ENCODE measurements at regions not wholly inside any gene's neighbourhood (a gene's known extent, or its start where the extent isn't known, plus 50 kb on each side); places are given as distances from the start of the nearest gene placed in this dataset.
"Not testable (repeated sequence)": the region's sequence is repeated elsewhere in the genome, so short reads cannot be mapped to it uniquely, and the experiment has no call there.

DNA sequence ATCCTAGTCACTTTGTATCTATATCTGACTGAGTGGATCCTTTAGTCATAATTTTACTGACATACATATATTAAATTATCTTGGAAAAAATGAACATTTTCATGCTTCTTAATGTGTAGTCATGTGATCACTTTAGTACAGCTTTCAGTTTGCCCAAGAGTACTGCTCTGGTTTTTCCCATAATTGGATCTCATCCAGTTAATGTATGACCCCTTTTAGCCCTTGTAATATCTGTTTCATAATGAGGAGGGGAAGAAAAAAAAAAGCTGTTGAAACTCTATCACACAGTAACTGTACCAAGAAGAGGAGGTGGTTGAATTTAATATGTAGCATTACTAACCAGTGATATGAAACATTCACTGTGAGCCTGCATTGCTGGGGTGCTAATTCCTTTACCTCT lies 328.7 kb downstream of the PTPRC start:
- no peak for DNase-seq

DNA sequence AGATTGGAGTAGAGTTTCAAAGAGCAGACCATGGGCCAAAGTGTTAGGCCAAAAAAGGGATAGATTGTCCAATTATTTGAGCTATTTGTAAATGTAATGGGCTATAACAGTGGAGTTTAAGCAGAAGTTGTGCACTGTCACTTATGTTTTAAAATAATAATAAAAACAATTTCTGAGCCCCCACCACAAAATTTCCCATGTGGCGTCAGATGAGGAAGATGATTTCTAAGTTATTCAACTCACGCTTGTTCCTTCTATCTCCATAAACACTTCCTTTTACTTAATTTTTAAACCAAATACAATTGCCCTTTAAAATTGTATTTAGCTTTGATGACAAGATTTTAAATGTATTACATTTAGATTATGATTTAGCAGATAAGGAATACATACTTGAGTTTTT lies 330.0 kb downstream of the PTPRC start:
- no peak for DNase-seq

DNA sequence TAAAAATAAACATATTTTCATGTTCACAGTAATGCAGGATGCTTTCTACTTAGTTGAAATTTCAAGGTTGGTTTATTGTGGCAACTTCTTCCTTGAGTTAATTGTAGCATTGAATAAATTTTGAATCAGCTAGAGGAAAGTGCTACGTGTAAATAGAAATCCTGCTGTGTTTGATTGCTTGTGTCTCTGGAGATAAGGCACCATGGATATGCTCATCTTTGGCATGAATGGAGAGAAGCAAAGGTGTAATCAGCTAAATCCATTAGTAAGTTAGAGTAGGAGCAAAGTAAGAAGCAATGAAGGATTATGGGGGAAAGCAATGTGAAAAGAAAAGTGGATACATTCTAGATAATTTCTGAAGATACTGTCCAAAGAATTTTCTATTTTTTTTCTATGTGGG lies 331.1 kb downstream of the PTPRC start:
- DNase-seq = no peak

DNA sequence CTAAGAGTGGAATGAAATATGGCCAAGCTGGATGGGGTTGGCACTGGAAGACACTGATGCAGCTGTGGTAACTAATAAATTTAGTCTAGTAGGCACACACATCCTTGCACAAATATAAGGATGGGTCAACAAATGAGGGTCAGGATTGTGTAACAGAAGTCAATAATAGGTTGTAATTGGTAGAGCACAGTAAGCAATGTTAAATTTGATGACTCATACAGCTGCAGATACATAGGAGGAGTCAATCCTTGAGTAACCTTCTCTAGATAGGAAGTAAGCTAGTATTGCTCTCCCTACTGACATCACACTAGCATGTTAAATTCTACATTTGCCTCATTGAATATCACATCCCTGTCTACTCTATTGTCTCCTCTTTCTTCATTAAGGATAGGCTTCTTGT lies 332.1 kb downstream of the PTPRC start:
- DNase-seq = no peak

DNA sequence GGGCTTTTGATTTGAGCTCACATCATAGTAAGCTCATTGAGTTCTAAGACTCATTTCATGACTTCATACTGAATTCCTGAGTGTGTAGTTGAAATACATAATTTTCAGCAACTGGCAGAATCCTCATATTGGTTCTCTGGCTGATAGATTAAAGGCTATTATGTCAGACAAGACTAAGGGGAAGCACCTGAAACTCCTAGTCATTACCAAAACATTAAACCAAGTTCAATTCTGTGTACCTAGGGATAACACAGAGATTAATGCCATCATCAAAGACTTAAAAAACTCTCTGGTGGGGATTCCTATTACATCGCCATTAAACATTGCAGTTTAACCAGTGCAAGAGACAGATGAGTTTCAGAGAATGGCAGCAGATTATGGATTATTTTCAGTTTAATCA lies 339.1 kb downstream of the PTPRC start:
- no peak for DNase-seq

DNA sequence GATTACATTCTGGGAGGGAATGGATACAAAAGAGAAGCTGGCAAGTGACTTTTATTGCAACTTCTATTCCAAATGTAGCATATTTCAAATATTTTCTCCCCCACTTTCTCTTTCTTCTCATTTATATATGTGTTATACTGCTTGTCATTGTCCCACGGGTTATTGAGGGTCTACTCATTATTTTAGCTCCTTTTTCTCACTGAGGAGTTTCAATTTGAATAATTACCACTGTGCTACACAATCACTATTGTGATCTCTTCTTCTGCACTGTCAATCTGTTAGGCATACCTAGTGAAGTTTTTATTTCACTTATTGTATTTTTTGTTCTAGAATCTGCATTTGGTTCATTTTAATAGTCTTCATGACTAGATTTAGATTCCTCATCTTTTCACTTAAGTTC lies 339.7 kb downstream of the PTPRC start:
- DNase-seq = no peak

DNA sequence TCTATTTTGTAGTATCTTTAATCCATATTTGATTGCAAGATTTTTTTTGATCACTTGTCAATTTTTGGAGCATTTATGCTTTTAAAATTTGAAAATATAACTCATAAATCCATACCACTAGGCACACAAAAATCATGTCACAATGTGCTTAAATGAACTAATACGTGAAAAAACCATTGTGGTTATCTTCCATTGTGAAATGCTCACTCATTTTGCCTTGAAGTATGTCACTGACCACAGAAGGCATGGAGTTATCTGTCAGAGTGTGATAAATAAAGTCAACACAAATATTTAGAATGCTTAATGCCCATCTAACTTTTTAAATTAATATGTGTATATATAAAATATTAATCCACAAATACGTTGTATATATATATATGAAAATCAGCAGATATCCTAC lies 347.2 kb downstream of the PTPRC start:
- no peak for DNase-seq

DNA sequence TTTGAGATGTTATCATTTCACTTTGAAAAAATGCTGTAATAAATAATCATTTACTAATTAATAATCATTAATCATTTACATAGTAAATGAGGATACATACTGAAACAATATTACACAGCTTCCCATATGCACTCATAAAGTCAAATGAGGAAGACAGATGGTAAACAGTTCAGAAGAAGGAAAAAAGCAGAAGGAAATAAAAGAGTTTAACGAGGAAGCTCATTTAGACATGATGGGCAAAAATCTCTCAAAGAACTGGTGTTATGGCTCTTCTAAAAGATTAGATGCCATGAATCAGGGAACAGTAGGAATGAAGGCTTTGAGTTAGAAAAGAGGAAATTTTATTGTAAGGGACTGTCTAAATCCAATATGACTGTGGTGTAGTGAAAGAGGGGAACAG lies 347.6 kb downstream of the PTPRC start:
- DNase-seq = no peak

DNA sequence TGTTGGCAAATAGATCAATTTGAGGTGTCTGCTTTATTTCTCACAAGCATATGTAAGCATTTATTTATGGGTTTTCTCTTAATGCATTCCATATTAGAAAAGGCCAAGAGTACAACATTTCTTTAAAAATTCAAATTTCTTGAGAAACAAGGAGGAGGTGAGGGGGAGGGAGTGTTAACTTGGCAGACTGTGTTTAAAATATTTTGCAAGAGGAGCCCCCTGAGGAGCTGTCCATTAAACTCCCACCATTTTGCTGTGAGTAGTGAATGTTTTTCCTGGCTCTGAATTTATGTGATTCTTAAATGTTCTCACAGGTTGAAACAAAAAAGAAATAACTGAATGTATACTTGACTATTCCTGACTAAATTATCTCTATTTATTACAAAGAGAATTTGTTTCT lies 363.8 kb downstream of the PTPRC start:
- DNase-seq = no peak

DNA sequence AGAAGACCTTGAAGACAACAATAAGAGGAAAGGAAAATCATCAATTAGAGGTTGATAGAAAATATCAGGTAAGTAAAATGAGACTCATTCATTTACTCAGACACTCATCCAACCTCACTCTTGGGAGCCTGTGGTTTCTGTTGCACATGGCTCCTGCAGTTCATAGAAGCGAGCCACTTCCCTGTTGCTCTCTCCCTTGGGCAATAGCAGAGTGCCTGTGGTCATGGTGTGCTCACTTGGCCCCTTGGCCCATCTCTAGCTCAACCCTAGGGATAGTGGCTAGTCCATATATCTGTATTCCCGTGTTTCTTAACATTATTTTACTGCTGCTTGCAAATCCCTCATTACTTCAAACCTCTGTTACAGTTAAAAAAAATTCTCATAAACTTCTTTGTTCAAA lies 368.6 kb downstream of the PTPRC start:
- no peak for DNase-seq

DNA sequence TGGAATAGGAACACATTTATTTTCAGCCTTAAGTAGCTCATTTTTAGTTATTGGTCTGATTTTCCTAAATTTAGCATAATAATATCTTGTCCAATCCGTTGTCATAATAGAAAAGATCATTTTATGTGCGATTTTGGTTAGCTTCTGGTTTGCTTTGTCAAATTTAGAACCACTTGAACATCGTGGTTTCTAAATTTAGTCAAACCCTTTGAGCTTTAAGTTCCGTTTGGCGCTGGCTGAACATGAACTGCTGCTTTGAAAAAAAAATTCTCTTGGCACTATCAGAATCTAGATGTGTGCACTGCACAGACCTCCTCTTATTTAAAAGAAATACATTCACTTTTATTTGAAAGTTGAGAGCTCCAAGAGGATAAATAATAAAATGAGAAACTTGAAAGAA lies 370.6 kb downstream of the PTPRC start:
- peak in 1 of 51 donors; percentile 3 for DNase-seq

DNA sequence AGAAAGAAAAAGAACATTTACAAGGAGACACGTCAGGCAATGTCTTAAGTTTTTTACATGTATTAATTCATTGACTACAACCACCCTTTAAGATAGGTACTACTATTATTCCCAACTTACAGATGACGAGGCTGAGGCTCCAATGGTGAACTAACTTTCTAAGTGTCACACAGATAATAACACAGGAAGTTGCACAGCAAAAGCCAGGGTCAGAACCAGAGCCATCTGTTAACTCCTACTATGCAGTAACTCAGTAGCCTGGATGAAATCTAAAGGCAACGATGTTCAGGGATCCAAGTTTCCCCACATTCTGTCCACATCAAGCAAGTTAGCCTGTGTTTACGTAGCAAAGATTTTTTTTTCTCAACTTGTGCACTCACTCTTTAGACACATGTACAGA lies 371.7 kb downstream of the PTPRC start:
- DNase-seq = no peak

DNA sequence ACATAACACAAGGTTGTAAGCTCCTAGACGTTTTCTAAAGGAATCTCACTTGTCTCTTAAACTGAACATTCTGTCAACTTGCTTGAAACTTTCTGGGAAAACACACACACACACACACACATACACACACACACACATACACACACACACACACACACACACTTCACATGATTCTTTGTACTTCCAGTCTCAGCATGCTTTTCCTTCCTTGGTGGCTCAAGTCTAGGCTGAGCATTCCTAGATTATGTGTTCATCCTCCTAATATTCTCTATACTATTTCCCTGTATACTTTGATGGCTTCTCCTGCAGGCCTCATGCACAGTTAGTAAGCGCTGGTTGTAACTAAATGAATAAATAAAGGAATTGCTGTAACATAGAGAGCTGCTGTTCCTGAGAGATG lies 372.1 kb downstream of the PTPRC start:
- DNase-seq = no peak

DNA sequence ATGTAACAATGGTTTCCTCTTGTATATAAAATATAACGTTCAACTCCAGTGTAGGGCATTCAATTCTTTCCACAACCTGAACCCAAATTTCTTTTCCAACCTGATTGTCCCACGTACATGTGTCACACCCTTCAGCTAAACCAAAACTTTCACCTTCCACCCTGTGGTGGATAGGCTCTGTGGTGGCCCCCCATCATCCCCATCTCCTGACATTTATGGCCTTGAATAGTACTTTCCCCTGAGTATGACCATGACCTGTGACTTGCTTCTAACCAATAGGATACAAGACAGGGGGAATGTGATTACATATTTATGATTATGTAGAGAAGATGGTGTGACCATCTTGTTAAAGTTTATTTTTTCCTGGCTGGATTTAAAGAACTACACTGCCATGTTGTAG lies 377.0 kb downstream of the PTPRC start:
- DNase-seq = no peak

DNA sequence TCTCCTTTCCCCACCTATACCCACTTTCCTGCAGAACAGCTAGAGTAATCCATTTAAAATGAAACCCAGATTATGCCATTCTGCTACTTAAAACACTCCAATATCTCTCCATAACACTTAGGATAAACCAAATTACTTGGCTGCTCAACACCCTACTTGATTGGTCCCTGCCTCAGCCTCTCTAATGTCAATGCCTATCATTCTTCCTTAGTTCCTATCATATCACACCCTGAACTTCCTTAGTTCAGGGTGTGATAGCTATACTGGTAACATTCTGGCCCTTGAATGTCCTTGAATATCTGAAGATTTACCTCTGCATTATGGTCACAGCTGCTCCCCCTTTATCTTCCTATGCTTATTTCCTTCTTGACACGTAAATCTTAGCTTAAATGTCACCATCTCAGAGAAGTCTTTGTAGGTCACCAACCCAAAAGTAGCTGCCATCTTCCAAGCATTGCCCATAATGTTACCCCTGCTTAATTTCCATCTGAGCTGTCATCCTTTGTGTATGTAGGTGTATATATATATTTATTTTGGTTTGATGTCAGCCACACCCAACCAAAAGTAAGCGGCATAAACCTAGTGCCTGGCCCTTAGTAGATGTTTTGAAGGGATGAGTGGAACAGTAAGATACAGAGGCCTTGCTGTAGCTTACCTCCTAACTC lies 379.8 kb downstream of the PTPRC start:
- no peak for DNase-seq

DNA sequence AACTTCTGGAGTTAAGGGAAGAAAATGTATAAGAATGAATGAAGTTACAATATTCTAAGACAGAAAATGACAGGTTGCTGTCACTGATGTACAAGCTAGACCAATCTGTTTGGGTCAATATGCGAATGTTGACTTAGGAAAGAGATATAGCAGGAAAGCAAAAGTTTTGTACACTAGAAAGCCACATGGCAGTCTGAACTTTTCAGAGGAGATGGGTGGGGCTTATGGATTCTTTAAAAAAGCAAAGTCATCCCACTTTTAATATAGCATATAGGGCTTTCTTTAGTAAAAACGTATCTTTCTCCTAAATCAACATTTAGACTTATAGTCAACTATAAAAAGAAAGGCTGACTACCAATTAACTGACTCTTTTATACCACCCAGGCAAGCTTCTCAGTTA lies 381.2 kb downstream of the PTPRC start:
- no peak for DNase-seq

DNA sequence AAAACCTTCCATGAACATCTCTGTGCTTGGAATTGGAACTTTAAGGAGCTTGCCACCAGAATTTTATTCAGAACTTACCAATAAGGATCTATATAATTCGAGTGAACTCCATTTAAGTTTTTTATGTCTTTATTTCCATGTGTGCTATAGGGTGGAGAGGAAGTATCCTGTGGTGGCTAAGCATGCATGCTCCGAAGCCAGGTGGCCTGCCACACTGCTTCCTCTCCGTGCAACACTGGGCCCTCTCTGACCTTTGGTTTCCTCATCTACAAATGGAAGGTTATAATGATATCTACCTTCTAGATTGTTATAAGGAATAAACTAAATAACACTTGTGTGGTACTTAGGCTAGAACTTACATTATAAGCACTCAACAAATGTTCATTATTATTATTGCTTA lies 382.1 kb downstream of the PTPRC start:
- no peak for DNase-seq

DNA sequence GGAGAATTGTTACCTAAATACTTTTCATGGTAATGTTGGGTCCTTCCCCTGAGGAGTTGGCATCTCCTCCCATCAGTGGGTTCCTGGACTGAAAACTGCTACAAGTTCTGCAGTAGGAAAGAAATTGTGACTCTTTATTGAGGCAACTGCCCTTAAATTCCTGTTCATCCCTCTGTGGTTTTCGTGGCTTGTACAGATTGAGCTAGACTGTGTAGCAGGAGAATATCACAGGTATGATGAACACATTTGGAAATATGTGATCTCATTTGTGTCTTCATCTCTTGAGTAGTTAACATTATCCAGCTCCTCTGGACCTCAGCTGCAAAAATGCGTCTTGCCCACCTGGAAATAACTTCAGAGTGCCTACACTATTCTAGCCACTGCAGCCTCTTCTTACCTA lies 390.6 kb downstream of the PTPRC start:
- no peak for DNase-seq

DNA sequence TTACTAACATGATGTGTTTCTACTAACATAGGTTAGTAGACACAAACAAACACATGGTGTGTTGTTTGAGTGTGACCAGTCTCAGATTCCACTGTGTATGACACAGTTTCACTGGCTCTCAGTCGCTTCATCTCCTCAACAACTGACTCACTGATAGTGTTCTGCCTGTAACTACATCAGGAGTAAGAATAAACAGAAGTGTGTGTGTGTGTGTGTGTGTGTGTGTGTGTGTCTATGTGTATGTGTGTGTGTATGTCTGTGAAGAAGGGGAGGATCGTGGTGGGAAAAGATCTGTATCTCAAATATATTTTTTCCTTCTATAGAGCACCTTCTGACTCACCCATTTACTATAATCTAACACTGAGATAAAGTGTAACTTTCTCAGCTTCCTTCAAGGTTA lies 391.0 kb downstream of the PTPRC start:
- no peak for DNase-seq

DNA sequence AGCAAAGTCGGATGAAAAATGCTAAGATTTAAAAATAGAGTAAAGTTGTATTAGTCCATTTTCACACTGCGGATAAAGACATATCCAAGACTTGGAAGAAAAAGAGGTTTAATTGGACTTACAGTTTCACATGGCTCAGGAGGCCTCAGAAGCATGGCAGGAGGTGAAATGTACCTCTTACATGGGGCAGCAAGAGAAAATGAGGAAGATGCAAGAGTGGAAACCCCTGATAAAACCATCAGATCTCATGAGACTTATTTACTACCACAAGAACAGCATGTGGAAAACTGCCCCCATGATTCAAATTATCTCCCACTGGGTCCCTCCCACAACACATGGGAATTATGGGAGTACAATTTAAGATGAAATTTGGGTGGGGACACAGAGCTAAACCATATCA lies 391.7 kb downstream of the PTPRC start:
- not testable (repeated sequence) for DNase-seq

DNA sequence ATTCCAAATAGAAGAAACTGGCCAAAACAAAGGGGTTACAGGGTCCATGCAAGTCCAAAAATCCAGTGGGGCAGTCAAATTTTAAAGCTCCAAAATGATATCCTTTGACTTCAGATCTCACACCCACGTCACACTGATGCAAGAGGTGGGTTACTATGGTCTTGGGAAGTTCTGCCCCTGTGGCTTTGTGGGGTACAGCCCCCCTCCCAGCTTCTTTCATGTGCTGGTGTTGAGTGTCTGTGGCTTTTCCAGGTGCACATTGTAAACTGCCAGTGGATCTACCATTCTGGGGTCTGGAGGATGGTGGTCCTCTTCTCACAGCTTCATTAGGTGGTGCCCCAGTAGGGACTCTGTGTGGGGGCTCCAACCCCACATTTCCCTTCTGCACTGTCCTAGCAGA lies 392.3 kb downstream of the PTPRC start:
- DNase-seq = not testable (repeated sequence)

DNA sequence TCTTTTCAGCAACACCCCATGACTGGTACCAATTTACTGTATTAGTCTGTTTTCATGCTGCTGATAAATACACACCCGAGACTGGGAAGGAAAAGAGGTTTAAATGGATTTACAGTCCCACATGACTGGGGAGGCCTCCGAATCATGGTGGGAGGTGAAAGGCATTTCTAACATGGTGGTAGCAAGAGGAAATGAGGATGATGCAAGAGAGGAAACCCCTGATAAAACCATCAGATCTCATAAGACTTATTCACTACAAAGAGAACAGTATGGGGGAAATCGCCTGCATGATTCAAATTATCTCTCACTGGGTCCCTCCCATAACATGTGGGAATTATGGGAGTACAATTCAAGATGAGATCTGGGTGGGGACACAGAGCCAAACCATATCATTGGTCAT lies 393.6 kb downstream of the PTPRC start:
- not testable (repeated sequence) for DNase-seq

DNA sequence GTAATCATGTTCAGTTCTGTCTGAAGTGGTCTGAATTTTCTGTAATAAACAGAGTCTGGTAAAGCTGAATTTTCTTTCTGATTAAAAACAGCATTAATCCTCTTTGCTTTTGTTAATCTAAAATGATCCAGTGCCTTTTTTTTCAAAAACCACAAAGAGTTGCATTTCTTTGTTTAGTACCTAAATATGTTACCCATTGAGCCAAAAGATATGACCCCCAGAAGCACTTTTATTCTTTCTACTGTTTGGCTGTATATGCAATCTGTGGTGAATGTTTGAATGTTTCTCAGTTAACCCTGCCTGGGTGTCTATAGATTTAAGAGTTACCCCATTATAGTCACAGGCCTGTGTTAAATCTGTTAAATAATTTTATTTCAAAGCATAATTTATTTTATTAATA lies 394.8 kb downstream of the PTPRC start:
- DNase-seq = no peak

DNA sequence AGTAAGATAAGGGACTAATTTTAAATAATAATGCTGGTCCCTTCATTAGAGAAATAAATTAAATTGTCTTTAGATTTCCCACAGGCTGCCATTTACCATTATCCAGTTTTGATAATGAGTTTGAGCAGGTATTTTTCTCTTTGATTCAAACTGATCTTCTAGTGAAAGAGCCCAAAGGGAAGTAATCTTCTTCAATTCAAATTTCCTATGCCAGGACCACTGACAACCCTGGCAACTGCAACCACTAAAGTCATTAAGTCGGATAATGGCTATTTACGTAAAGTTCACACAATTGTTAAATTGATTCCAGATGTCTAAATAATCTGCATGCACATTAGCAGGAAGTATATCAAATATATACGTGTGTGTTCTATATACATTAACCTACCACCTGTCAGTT lies 399.3 kb downstream of the PTPRC start:
- no peak for DNase-seq
